ENCODE measurements at regions not wholly inside any gene's neighbourhood (a gene's known extent, or its start where the extent isn't known, plus 50 kb on each side); places are given as distances from the start of the nearest gene placed in this dataset.

- H3K27ac ChIP-seq, result no peak overlapping the region
- 85 to 88% methylated on average over 3 of the region's 3 CpGs for WGBS, 2 donors
- no peaks in the 10 kb centered on the region for H3K27me3 ChIP-seq
- H3K36me3 ChIP-seq, result no peaks in the 10 kb centered on the region
- no peak for TF ChIP-seq CTCF (IDR thresholded peaks at IDR 0.05)
- no peak for TF ChIP-seq POLR2A (IDR thresholded peaks at IDR 0.05)
- no peaks in the 10 kb centered on the region for H3K4me1 ChIP-seq
- intact Hi-C loops (cut with DNase I), result no loop called here
- H3K4me3 ChIP-seq (replicated peaks in 1 of 3), result no peak overlapping the region
- no peaks in the 10 kb centered on the region for H3K9me3 ChIP-seq
- no peak for DNase-seq
Observed at GRCh38 chr17:12376276-12376675, 289.4 kb upstream of the MYOCD start.

GRCh38 chr17:12386225-12386624 is 279.5 kb upstream of the MYOCD start:
- DNase-seq, result no peak
- Histone ChIP-seq H3K36me3 (no peaks in the 10 kb centered on the region), H3K27me3 (no peaks in the 10 kb centered on the region), H3K4me1 (no peaks in the 10 kb centered on the region), H3K27ac (no peak overlapping the region), H3K9me3 (no peaks in the 10 kb centered on the region), H3K4me3 (replicated peaks in 1 of 3) (no peak overlapping the region)
- WGBS, 2 donors, result 79 to 86% methylated on average over 1 of the region's 1 CpG
- TF ChIP-seq CTCF (IDR thresholded peaks at IDR 0.05), result no peak
- TF ChIP-seq POLR2A (IDR thresholded peaks at IDR 0.05), result no peak
- intact Hi-C loops (cut with DNase I), result no loop called here

- Histone ChIP-seq H3K4me1 (no peaks in the 10 kb centered on the region), H3K27ac (no peak overlapping the region), H3K36me3 (no peaks in the 10 kb centered on the region), H3K9me3 (no peaks in the 10 kb centered on the region), H3K4me3 (replicated peaks in 1 of 3) (no peak overlapping the region), H3K27me3 (no peaks in the 10 kb centered on the region)
- no peak for DNase-seq
- 78% methylated on average over 3 of the region's 3 CpGs for WGBS, 2 donors
- no peak for TF ChIP-seq POLR2A (IDR thresholded peaks at IDR 0.05)
- TF ChIP-seq CTCF (IDR thresholded peaks at IDR 0.05), result no peak
- intact Hi-C loops (cut with DNase I), result no loop called here
Observed at GRCh38 chr17:12388226-12388625, 277.5 kb upstream of the MYOCD start.

GRCh38 chr17:12389421-12389820 is 276.3 kb upstream of the MYOCD start:
- intact Hi-C loops (cut with DNase I), result no loop called here
- Histone ChIP-seq H3K27me3 (no peaks in the 10 kb centered on the region), H3K4me3 (replicated peaks in 1 of 3) (no peak overlapping the region), H3K9me3 (no peaks in the 10 kb centered on the region), H3K4me1 (no peaks in the 10 kb centered on the region), H3K27ac (no peak overlapping the region), H3K36me3 (no peaks in the 10 kb centered on the region)
- no peak for DNase-seq
- WGBS, 2 donors, result 96 to 99% methylated on average over 2 of the region's 2 CpGs
- TF ChIP-seq CTCF (IDR thresholded peaks at IDR 0.05) (no peak), POLR2A (IDR thresholded peaks at IDR 0.05) (no peak)

GRCh38 chr17:12390631-12391030 is 275.1 kb upstream of the MYOCD start:
- Histone ChIP-seq H3K27me3 (no peaks in the 10 kb centered on the region), H3K27ac (no peak overlapping the region), H3K36me3 (no peaks in the 10 kb centered on the region), H3K4me1 (no peaks in the 10 kb centered on the region), H3K4me3 (replicated peaks in 1 of 3) (no peak overlapping the region), H3K9me3 (no peaks in the 10 kb centered on the region)
- intact Hi-C loops (cut with DNase I), result loop anchor here (10.0 kb wide), 1 partner anchor 354 kb away; no protein-coding TSS in a partner anchor
- no peak for TF ChIP-seq CTCF (IDR thresholded peaks at IDR 0.05)
- TF ChIP-seq POLR2A (IDR thresholded peaks at IDR 0.05), result no peak
- DNase-seq, result no peak
- whole genome bisulfite sequencing, 2 donors, result 86 to 89% methylated on average over 4 of the region's 4 CpGs
